HEK293 (cell line): ENCODE measurements at regions not wholly inside any gene's neighbourhood (a gene's known extent, or its start where the extent isn't known, plus 50 kb on each side); places are given as distances from the start of the nearest gene placed in this dataset.

Source experiments
- CTCF ChIA-PET: fragments of 350-600 bp; formaldehyde crosslinking; extraction: SDS; loops from one replicate; lab custom pipeline; 2021; ENCODE audit warnings: antibody characterized with exemption; lab: Yijun Ruan, JAX
- POLR2A ChIA-PET: fragments of 300-600 bp; formaldehyde crosslinking; extraction: SDS; loops from one replicate; lab custom pipeline; 2020; ENCODE audit warnings: antibody characterized with exemption, inconsistent platforms; lab: Yijun Ruan, JAX
- H3K27ac ChIP-seq: fragments of 200-500 bp; sonication (Bioruptor generic); 2 replicates; pipeline ENCODE4 v1.5.1; 2014; ENCODE audit warnings: low read depth, low read length, control low read depth, inconsistent platforms; ENCODE audit errors: extremely low read depth
- H3K36me3 ChIP-seq, 2 experiments: fragments of 200-500 bp in 1 of 2; sonication (Bioruptor generic) in 1 of 2; 1 replicate in 1 of 2; 2 replicates in 1 of 2; pipeline ENCODE4 v1.5.1; 2014 to 2017; ENCODE audit warnings: inconsistent platforms in 2 of 2, low read length in 2 of 2; ENCODE audit not compliant: control insufficient read depth in 2 of 2, insufficient read depth in 1 of 2
- H3K4me1 ChIP-seq: fragments of 200-500 bp; sonication (Bioruptor generic); 2 replicates; pipeline ENCODE4 v1.5.1; 2014; ENCODE audit warnings: mild to moderate bottlenecking, low read length, inconsistent platforms; ENCODE audit not compliant: control insufficient read depth, insufficient read depth
- H3K4me3 ChIP-seq: 2 replicates; pipeline ENCODE4 v1.5.1; 2011; ENCODE audit warnings: low read depth, mild to moderate bottlenecking, control low read depth, low read length, moderate library complexity
- H3K9me3 ChIP-seq: fragments of 200-500 bp; sonication (Bioruptor generic); 2 replicates; pipeline ENCODE4 v1.5.1; 2014; ENCODE audit warnings: low read depth, low read length, inconsistent platforms; ENCODE audit not compliant: control insufficient read depth, insufficient read depth
- CTCF ChIP-seq: fragments of 450-650 bp; formaldehyde crosslinking; IDR thresholded peaks from 2 replicates; pipeline ENCODE4 v1.5.1; 2016; ENCODE audit warnings: missing biosample characterization, missing genetic modification characterization
- FEZF1 ChIP-seq: fragments of 450-650 bp; formaldehyde crosslinking; IDR thresholded peaks from 2 replicates; pipeline ENCODE4 v1.5.1; 2016; ENCODE audit warnings: missing biosample characterization, missing genetic modification characterization
- HIC1 ChIP-seq: fragments of 450-650 bp; formaldehyde crosslinking; IDR thresholded peaks from 2 replicates; pipeline ENCODE4 v1.5.1; 2016; ENCODE audit warnings: missing biosample characterization, missing genetic modification characterization
- IKZF3 ChIP-seq: fragments of 450-650 bp; IDR thresholded peaks from 2 replicates; pipeline ENCODE4 v1.5.0; 2018; ENCODE audit warnings: missing biosample characterization, mild to moderate bottlenecking, missing genetic modification characterization, moderate library complexity
- KLF17 ChIP-seq: fragments of 450-650 bp; formaldehyde crosslinking; IDR thresholded peaks from 2 replicates; pipeline ENCODE4 v1.5.1; 2016; ENCODE audit warnings: missing biosample characterization, missing genetic modification characterization
- KLF8 ChIP-seq: fragments of 450-650 bp; formaldehyde crosslinking; IDR thresholded peaks from 2 replicates; pipeline ENCODE4 v1.5.1; 2016; ENCODE audit warnings: missing biosample characterization, missing genetic modification characterization
- MZF1 ChIP-seq: fragments of 450-650 bp; formaldehyde crosslinking; IDR thresholded peaks from 2 replicates; pipeline ENCODE4 v1.5.1; 2017; ENCODE audit warnings: missing biosample characterization, missing genetic modification characterization, borderline replicate concordance
- PBX3 ChIP-seq: sonication (generic); formaldehyde crosslinking; IDR thresholded peaks from 2 replicates; pipeline ENCODE4 v1.8.1; 2022; ENCODE audit warnings: mild to moderate bottlenecking, moderate library complexity, missing genetic modification reagents
- SETDB1 ChIP-seq: IDR thresholded peaks from one replicate; pipeline ENCODE4 v1.6.1; 2017; ENCODE audit warnings: mild to moderate bottlenecking, low read length, moderate library complexity, mixed read lengths; ENCODE audit not compliant: insufficient read length
- ZBTB49 ChIP-seq: fragments of 450-650 bp; formaldehyde crosslinking; IDR thresholded peaks from 2 replicates; pipeline ENCODE4 v1.5.1; 2016; ENCODE audit warnings: missing biosample characterization, missing genetic modification characterization, low read depth
- ZNF114 ChIP-seq: fragments of 450-650 bp; formaldehyde crosslinking; IDR thresholded peaks from 2 replicates; pipeline ENCODE4 v1.5.0; 2017; ENCODE audit warnings: missing biosample characterization, missing genetic modification characterization
- ZNF132 ChIP-seq: fragments of 450-650 bp; formaldehyde crosslinking; IDR thresholded peaks from 2 replicates; pipeline ENCODE4 v1.5.1; 2017; ENCODE audit warnings: missing biosample characterization, missing genetic modification characterization, borderline replicate concordance
- ZNF155 ChIP-seq: fragments of 450-650 bp; formaldehyde crosslinking; IDR thresholded peaks from 2 replicates; pipeline ENCODE4 v1.5.1; 2016; ENCODE audit warnings: missing biosample characterization, missing genetic modification characterization
- ZNF174 ChIP-seq: fragments of 450-650 bp; formaldehyde crosslinking; IDR thresholded peaks from 2 replicates; pipeline ENCODE4 v1.5.0; 2017; ENCODE audit warnings: missing biosample characterization, mild to moderate bottlenecking, missing genetic modification characterization
- ZNF2 ChIP-seq: fragments of 450-650 bp; formaldehyde crosslinking; IDR thresholded peaks from 2 replicates; pipeline ENCODE4 v1.5.1; 2016; ENCODE audit warnings: missing biosample characterization, missing genetic modification characterization
- ZNF239 ChIP-seq: fragments of 450-650 bp; formaldehyde crosslinking; IDR thresholded peaks from 2 replicates; pipeline ENCODE4 v1.5.1; 2016; ENCODE audit warnings: missing biosample characterization, missing genetic modification characterization
- ZNF274 ChIP-seq, 2 experiments: fragments of 200-500 bp in 1 of 2; fragments of 450-650 bp in 1 of 2; sonication (Bioruptor generic) in 1 of 2; formaldehyde crosslinking in 1 of 2; IDR thresholded peaks; 2 replicates each; pipeline versions ENCODE4 v1.5.1 to v1.6.1; 2014 to 2016; ENCODE audit warnings: borderline replicate concordance in 1 of 2, inconsistent platforms in 1 of 2, low read length in 1 of 2, missing biosample characterization in 1 of 2, missing genetic modification characterization in 1 of 2
- ZNF473 ChIP-seq: fragments of 450-650 bp; formaldehyde crosslinking; IDR thresholded peaks from 2 replicates; pipeline ENCODE4 v1.5.1; 2017; ENCODE audit warnings: missing biosample characterization, missing genetic modification characterization
- ZNF513 ChIP-seq: fragments of 450-650 bp; IDR thresholded peaks from 2 replicates; pipeline ENCODE4 v1.5.1; 2018; ENCODE audit warnings: missing biosample characterization, missing genetic modification characterization
- ZNF549 ChIP-seq: fragments of 450-650 bp; IDR thresholded peaks from 2 replicates; pipeline ENCODE4 v1.5.1; 2018; ENCODE audit warnings: missing biosample characterization, missing genetic modification characterization, mild to moderate bottlenecking, inconsistent platforms, moderate library complexity
- ZNF555 ChIP-seq: fragments of 450-650 bp; formaldehyde crosslinking; conservative IDR thresholded peaks from 2 replicates; pipeline ENCODE4 v1.5.1; 2017; ENCODE audit warnings: missing biosample characterization, mild to moderate bottlenecking, missing genetic modification characterization, inconsistent platforms
- ZNF830 ChIP-seq: fragments of 450-650 bp; IDR thresholded peaks from 2 replicates; pipeline ENCODE4 v1.5.0; 2018; ENCODE audit warnings: missing biosample characterization, missing genetic modification characterization, low read depth, mild to moderate bottlenecking, moderate library complexity
- ZSCAN23 ChIP-seq: fragments of 450-650 bp; formaldehyde crosslinking; IDR thresholded peaks from 2 replicates; pipeline ENCODE4 v1.5.1; 2016; ENCODE audit warnings: missing biosample characterization, missing genetic modification characterization

GRCh38 chr7:83280671-83281070 is 118.0 kb upstream of the PCLO start:
- H3K27ac ChIP-seq, result no peak overlapping the region
- H3K36me3 ChIP-seq, result no peaks in the 10 kb centered on the region
- CTCF ChIA-PET, result no interaction called here
- H3K9me3 ChIP-seq, result no peaks in the 10 kb centered on the region
- TF ChIP-seq ZNF174 (tag by site-specific recombination) (no peak), ZNF513 (tag by site-specific recombination) (no peak), SETDB1 (no peak), FEZF1 (tag by site-specific recombination) (no peak), ZNF2 (tag by site-specific recombination) (no peak), ZNF549 (tag by site-specific recombination) (no peak), ZNF830 (tag by site-specific recombination) (no peak), KLF8 (tag by site-specific recombination) (no peak), ZNF239 (tag by site-specific recombination) (no peak), ZNF114 (no peak)
- no peaks in the 10 kb centered on the region for H3K4me1 ChIP-seq
- POLR2A ChIA-PET, result no interaction called here
- no peak overlapping the region for H3K4me3 ChIP-seq

- TF ChIP-seq KLF17 (tag by site-specific recombination) (no peak), ZNF132 (tag by site-specific recombination) (no peak), IKZF3 (no peak), CTCF (no peak), ZSCAN23 (tag by site-specific recombination) (no peak), ZNF155 (tag by site-specific recombination) (no peak)
- Histone ChIP-seq H3K27ac (no peak overlapping the region), H3K9me3 (no peaks in the 10 kb centered on the region), H3K36me3 (no peaks in the 10 kb centered on the region), H3K4me3 (no peak overlapping the region), H3K4me1 (no peaks in the 10 kb centered on the region)
- ChIA-PET POLR2A (no interaction called here), CTCF (no interaction called here)
Observed at GRCh38 chr7:83276250-83276649, 113.6 kb upstream of the PCLO start.

GRCh38 chr7:83273699-83274098 is 111.0 kb upstream of the PCLO start:
- Histone ChIP-seq H3K4me3 (no peak overlapping the region), H3K27ac (no peak overlapping the region), H3K9me3 (no peaks in the 10 kb centered on the region), H3K36me3 (no peaks in the 10 kb centered on the region), H3K4me1 (peaks cover 10% of the 10 kb centered on the region; the same call in 1 of the 2 replicates)
- ChIA-PET POLR2A (no interaction called here), CTCF (interaction anchor here (1.2 to 4.6 kb wide), 2 partner anchors 463 to 533 kb away, joined by 4 to 14 read pairs; no protein-coding TSS in a partner anchor)
- TF ChIP-seq ZNF274 (IDR thresholded peaks at IDR 0.05; ENCODE audit: low read length) (no peak), ZNF274 (tag by site-specific recombination; IDR thresholded peaks at IDR 0.05; ENCODE audit: borderline replicate concordance) (no peak), ZNF473 (tag by site-specific recombination) (no peak), ZBTB49 (no peak), MZF1 (tag by site-specific recombination) (no peak), ZNF555 (tag by site-specific recombination) (no peak), PBX3 (CRISPR knock-in tag) (no peak), HIC1 (tag by site-specific recombination) (no peak)
